AML-193 (cell line): ENCODE measurements at regions not wholly inside any gene's neighbourhood (a gene's known extent, or its start where the extent isn't known, plus 50 kb on each side); places are given as distances from the start of the nearest gene placed in this dataset.

Experiments
- DNase-seq, 2 experiments: peaks; one replicate each; lab custom pipeline; 2025; lab: John Stamatoyannopoulos, UW

DNA sequence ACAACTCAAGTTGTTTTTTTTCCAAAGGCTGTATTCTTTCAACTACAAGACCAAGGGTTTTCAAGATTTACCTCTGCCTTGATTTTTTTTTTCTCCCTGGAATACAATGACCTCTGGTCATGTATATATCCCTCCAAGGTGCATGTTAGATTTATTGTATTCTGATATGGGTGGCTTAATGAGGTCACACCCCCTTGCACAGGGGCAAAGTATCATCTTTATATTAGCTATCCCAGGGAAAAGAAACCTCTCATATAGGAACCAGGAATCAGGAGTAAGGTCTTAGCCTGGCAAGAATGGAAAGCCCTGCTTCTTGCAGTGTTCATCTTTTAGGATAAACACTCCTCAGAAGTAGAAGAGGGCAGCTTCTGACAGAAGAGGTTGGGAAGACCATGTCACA lies 516.9 kb upstream of the TENM4 start:
- no peak for DNase-seq

DNA sequence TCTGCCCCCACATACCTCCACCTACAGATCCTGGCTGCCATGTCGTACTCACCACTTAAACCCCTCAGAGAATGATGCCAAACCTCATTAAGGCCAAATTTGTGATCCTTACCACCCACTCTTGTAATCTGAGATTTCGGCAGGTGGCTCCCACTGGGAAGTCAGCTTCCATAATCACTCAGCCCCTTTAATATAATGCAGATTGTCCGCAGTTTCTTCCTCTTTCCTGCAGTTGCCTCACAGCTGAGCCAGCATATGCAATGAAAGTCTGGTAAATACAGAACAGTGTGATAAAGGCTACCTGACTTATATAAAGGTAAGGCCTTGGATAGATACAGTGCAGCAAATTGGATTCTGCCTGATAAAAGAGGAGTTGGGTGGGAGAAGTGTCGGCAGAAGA lies 515.2 kb upstream of the TENM4 start:
- no peak for DNase-seq

DNA sequence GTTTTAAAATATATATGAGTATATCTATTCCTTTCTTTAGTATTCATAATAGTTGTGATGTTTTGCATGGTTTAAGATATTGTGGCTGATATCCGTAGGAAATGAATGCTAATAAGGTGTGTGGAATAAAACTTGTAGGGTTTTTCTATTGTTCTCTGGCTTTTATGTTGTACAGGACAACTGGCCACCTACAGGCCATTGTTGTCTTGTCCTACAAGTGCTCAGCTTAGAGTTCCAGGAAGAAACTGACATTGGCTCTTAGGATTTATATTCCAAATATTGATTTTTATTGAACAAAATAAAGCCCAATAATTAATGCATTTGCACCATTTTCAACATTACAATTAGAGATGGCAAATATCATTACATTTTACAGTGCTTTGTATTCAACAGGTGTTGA lies 512.8 kb upstream of the TENM4 start:
- DNase-seq = no peak

DNA sequence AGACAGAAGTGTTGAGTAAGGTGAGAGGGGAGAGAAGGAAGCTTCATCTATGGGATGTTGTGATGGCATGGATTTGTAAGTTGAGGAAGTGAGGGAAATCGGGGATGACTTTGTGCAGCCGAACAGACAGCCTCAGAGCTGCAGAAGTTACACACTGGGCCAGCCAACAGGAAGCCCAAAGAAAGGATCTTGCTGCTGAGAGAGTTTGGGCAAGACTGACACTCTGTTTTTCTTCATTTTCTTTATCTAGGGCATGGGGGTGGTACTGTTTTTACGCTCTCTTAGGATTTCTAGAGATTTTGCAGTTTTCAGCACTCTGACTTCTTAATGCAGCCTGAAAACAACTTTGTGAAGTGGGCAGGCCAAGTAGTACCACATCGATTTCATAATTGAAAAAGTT lies 509.9 kb upstream of the TENM4 start:
- DNase-seq = no peak

DNA sequence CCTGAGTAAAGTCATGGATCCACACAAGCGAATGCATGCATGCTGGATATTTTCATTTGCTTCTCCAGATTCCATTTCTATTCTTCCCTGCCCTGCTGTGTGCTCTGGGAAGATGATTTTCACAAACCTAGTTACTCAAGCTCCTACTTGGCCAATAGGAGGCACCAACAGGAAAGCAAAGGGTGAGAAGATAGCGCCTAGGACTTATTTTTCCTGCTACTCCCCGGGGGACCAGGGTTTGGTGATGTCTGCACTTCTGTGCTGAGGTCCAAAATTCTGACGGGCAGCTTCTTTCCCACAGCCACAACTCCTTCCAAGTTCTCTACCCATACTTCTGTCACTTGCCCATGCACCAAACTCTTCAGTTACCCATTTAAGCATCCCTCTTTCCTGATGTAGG lies 509.3 kb upstream of the TENM4 start:
- DNase-seq = no peak

DNA sequence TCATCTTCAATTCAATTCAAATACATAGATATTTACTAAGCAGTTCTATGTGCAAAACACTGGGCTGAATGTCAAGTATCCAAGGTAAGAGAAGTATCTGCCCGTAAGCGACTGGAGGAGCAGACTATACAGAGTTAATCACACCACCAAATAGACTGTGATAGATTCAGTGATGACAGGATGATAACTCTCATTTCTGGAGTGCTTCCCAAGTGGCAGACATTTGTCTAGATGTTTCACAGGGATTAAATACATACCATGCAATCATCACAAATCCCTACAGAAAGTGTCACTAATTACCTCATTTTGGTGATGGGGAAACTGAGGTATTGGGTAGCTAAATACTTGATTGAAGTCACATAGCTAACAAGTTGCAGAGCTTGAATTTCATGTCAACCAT lies 508.7 kb upstream of the TENM4 start:
- no peak for DNase-seq

DNA sequence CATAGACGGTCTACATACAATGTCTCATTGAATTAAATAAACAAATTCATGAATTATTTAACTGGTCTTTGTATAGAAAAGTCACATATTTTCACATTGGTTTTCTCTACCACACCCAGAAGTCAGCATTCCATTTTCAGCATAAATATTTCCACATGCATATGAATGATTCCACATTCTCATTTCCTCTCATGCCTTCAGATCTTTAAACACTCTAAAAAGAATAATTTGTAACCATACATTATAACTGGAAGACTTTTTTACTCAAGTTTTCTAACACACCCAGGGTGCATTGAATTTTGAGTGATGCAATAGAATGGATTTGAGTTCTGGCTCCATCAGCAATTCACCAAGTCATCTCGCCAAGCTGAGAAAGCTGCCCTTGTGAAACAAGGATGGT lies 501.8 kb upstream of the TENM4 start:
- no peak for DNase-seq

DNA sequence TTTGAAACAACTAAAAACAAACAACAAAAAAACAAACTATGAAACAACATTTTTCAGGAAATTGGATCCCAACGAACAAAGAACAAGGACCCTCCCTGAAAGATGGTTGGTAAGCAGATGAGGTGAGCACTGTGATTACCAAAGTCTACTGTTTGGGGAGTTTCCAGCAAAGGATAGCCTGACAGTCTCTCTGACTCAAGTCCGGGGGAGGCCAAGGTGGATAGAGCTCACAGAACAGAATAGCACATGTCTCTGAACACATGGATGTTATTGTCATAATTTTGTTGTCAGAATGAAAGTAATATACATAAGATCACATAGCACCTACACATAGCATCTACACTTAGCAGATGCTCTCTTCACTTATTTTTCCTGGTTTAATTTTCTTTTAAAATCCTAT lies 501.3 kb upstream of the TENM4 start:
- no peak for DNase-seq

DNA sequence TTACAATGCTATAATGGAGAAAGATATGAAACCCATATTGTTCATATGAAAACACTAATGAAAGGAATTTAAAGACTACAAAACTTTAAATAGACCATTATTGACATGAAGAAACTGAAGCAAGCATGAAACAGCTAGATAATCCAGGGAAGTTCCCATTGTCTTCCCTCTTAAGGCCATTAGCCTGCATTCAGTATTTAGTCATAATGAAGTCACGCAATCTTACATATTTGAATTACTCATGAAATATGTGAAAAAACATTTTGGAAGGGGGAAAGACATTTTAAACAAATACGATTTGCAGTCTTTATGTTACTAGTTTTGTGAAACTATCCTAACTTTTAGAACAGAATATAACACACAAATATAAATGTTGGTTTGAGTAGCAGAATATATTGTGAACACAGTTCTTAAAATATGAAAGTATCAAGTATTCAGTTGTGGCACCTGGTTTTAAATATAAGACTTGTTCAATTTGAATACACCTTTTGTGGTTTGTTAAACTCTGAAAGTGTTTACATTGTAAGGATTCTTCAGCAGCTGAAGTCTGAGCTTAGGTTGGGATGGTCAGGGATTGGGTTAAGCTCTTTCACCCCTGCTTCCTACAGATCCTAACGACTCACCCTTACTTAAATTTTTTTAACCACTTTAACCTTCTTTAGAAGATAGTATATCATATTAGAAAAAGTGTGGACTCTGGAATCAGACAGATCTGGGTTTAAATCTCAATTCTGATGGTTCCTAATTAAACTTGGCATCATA lies 500.3 kb upstream of the TENM4 start:
- DNase-seq = no peak

DNA sequence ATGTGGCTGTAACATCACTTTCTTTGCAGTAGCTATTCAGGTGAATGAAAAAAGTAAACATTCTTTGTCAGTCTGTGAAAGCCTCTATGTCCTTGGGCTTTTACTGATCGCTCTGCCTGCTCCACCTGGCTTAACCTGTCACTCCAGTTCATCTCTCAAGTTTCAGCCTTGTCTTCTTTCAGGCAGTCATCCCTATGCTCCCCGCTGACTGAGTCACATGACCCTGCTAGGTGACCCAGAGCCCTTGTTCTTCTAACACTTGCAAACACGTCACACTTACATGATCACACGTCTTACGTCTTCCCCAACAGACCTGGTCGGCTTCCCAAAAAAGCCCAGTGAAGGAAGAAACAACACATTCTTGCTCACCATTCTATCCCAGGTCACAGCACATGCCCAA lies 499.3 kb upstream of the TENM4 start:
- DNase-seq = no peak

DNA sequence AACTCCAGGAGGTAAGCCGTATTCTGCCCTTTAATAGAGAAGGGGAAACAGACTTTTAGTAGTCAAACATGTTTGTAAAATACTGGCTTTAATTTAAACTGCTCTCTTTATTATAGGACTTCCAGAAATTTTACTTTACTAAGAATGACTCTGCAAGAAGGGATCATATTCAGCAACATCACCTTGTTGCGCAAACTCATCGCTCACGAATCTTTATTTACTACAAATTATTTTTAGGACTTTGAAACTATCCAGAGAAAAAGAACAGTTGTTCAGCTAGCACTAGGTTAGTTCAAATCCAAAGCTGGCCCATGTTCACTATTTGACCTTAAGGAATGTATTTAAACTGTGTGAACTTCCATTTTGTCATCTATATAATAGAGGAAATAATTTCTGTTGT lies 498.3 kb upstream of the TENM4 start:
- no peak for DNase-seq

DNA sequence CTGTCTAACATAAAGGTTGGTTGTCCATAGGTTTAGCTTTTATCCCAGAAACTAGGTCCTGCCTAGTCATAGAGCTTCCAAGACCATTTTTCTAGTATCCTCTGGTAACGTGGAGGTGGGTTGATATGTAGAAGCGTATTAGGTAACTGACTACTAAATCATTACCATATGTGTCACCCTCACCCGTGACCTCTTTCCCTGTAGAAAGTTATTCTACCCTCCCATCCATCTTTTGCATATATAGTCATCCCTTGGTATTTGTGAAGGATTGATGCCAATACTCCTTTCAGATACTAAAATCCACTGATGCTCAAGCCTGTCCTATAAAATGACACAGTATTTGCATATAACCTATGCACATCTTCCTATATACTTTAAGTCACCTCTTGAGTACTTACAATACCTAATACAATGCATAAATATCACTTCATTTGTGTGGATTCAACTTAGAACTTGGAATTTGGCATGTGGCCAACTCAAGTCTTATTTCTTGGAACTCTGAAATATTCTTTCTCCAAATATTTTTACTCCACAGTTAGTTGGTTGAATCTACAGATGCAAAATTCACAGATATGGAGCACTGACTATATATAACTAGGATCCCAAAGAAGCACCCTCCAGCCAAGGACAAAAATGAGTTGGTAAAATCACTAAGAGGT lies 497.0 kb upstream of the TENM4 start:
- DNase-seq = no peak

DNA sequence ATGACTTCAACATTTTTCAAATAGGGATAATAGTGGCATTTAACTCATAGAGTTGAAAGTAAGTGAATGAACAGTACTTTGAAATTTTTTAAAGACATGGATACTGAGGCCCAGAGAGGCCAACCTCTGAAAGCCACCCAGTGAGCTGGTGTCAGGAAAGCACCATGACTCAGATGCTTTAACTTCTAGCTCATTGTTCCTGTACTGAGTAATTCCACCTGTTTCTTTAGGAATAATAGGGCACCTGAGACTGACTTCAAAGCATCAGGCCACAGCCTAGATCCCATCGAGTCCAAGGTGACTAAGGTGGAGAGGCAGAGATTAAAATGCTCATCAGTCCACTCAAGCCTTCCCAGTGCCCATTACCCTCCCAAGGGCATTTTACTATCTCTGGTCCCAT lies 491.8 kb upstream of the TENM4 start:
- no peak for DNase-seq

DNA sequence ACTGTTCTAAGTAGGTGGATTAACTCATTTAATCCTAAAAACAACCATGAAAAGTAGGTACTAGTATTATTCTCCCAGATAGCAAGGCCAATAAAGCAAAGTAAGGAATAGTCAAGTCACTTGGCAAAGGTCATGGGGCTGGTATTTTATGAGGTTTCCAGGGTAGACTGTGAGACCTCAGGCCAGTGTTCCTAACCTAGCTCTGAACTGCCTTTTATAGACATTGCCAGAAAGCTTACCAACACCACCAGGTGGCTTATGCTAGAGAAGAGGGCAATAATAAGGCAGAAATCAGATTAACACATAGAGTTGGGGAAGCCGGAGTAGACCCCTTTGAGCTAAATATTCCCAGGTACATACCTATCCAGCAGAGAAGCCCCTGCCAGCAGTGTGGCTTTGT lies 490.9 kb upstream of the TENM4 start:
- DNase-seq = no peak

DNA sequence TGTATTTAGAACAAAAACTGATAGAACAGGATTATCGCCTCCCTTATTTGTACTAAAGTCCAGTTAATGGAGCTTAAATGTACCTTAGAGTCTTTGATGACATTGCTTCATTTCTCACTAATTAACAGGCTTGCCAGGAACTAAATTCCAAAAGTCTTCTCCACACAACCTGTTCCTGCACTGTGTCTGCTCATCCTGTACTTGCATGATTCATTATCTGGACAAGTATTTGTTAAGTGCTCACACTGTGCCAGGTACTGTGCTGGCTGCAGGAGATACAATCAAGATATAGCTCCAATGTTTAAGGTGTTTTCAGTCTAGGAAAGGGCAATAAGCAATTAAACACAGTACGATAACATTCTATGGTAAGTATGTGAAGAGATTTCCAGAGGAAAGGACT lies 485.9 kb upstream of the TENM4 start:
- DNase-seq = no peak

DNA sequence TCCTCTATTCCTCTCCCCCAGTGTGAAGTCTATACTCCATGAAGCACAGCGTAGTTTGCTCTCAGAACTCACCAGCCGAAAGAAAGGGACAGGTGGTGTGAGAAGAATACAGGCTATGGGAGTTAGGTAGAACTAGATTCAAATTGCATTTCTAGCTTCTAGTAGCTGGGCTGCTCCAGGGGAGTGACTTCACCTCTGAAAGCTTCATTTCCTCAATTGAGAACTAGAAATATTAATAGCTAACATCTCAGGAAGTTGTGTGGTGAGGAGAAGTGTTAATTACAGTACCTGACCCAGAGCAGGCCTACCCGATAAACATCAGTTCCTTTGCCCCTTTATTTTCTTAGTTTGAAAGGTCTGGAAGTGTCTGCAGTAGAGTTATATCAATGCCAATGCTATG lies 484.7 kb upstream of the TENM4 start:
- no peak for DNase-seq

DNA sequence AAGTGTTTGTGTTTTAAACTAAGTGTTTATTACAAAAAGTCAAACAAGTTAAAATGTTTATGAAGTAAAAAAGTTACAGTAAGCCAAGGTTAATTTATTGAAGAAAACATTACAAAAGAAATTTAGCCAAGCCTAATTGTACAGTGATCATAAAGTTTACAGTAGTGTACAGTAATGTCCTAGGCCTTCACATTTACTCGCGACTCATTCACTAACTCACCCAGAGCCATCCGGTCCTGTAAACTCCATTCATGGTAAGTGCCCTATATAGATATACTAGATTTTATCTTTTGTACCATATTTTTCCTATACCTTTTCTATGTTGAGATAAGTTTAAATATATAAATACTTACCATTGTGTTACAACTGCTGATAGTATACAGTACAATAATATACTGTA lies 481.8 kb upstream of the TENM4 start:
- no peak for DNase-seq

DNA sequence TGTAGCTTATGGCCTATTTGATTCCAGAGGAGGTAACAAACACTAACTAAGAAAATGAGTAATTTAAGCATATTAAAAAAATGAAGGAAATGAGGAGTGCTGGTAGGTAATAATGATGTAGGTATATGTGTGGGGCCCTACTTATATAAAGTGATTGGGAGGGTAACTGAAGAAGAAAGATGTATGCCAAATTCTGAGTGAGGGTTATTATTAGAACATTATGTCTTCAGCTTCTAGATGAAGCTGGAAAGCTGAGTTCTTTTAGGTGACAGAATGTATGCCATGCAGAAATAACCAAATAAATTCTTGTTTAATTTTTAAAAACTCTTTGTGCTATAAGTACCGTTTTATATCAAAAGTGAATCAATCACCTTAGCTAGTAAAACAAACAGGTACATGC lies 479.6 kb upstream of the TENM4 start:
- DNase-seq = no peak

DNA sequence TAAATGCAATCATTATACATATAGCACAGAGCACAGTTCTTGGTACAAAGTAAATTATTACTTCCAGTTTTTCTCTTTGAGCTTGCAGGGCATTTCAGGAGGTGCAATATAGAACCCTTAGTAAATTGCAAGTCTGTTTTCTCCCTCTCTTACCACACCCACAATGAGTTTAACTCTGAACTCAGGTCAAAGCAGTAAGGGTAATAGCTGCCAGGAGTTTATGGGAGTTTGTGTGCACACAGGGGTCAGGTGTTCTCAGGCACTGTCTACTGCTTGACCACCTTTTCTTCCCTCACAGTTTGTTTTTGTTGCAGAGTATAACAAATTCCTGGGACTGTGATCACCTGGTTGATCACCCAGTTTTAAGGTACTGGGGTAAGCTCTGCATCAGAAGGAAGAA lies 478.5 kb upstream of the TENM4 start:
- no peak for DNase-seq

DNA sequence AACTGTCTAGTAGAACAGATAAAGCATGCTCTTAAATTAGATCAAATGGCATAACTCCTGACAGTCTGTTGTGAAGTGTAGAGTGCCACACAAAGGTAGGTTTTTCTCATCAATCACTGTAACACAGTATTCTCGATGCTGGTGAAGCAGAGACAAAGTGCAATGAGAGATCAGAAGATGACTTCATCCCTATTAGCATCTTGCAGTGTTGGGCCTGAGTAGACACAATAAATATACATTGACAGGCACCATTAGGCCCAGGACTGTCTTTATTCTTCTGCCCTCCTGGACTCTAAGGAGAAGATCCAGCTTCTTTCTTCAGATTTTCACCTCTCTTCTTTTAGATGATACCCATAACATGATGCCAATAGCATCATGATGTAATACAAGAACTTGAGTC lies 478.0 kb upstream of the TENM4 start:
- DNase-seq = no peak

DNA sequence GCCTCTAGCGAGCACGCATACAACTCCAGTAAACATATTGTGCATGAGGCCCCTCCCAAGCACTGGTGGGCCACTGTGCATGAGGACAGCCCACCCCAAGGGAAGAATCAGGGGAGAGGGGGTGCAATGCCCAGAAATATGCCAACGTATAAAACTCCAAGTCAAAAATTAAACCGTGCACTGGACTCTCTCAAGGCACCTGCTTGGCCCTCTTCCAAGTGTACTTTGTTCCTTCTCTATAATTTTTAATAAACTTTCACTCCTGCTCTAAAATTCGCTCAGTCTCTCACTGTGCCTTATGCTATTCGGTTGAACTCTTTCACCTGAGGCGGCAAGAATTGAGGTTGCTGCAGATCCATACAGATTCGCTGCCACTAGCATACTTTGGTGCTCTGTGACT lies 465.3 kb upstream of the TENM4 start:
- no peak for DNase-seq

DNA sequence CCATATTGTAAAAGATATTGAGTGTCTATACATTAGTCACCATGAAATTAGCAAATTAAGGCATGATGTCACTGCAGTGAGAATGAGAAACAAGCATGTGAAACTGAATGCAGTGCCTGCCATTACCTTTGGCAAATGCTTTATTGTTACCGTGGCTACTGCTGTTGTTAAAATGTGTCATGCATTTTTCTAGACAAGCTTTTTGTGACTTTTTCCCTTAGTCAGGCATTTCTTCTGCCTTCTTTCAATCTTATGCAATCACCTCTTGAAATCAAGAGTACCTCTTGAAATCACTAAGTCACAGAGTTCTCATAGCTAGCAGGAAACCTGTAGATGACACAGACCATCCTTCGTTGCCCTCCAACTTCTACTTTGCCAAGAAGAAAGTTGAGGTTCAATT lies 461.7 kb upstream of the TENM4 start:
- no peak for DNase-seq

DNA sequence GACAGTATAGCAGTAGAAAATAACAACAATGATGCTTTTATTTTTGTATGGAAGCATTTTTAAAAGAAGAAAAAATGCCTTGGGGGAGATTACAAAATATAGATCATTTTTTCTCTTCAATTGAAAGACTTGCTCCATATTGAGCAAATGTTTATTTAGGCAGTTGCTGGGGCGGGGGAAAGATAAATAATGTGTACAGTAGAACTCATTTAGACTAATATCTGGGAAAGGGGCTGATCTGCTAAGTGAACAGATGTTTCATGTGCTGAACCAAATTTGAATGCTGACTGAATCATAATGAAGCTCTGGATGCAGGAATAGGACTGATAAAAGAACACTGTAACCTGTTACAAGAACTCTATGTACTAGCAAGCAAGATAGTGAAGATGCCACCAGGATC lies 457.1 kb upstream of the TENM4 start:
- no peak for DNase-seq

DNA sequence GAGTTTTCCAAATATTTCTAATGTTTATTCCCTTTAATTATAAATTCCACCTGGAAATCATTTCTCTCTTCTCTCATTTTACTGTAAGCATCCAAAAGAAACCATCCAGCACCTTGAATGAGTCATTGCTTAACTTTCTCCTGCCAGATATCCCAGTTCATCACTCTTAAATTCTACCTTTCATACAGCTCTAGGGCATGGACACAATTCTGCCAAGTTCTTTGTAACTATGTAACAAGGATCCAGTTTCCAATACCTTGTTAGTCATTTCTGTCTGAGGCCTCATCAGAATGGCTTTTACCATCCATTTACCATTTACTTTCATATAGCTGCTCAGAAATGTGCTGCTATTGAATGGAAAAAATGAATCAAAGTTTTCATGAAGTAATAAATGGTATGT lies 455.4 kb upstream of the TENM4 start:
- DNase-seq = no peak
